H1 (cell line): ENCODE measurements at regions not wholly inside any gene's neighbourhood (a gene's known extent, or its start where the extent isn't known, plus 50 kb on each side); places are given as distances from the start of the nearest gene placed in this dataset.

Source experiments
- ASH2L ChIP-seq: fragments of 200-600, 300-600 bp; sonication (generic); IDR thresholded peaks from one replicate; pipeline ENCODE4 v1.7.1; 2017; ENCODE audit warnings: low read length
- EZH2 ChIP-seq: fragments of 200-600 bp; sonication (generic); IDR thresholded peaks from 2 replicates; pipeline ENCODE4 v1.7.1; 2012; ENCODE audit warnings: low read depth, mild to moderate bottlenecking, moderate library complexity, low read length, inconsistent platforms; ENCODE audit not compliant: severe bottlenecking
- FOSL1 ChIP-seq: IDR thresholded peaks from 2 replicates; pipeline ENCODE4 v1.6.1; 2011; ENCODE audit warnings: mild to moderate bottlenecking, low read depth, low read length, moderate library complexity; ENCODE audit not compliant: insufficient read depth
- SIX5 ChIP-seq: IDR thresholded peaks from 2 replicates; pipeline ENCODE4 v1.6.1; 2011; ENCODE audit warnings: mild to moderate bottlenecking, low read depth, low read length
- ZNF274 ChIP-seq: IDR thresholded peaks from 2 replicates; pipeline ENCODE4 v1.7.0; 2012; ENCODE audit warnings: low read length, borderline replicate concordance; ENCODE audit errors: extremely low read depth
- TF ChIP-seq, protein P1 (sequence below): IDR thresholded peaks from 2 replicates; pipeline ENCODE4 v1.6.1; 2012; ENCODE audit warnings: low read length, inconsistent platforms

- TF ChIP-seq, protein P1, sequence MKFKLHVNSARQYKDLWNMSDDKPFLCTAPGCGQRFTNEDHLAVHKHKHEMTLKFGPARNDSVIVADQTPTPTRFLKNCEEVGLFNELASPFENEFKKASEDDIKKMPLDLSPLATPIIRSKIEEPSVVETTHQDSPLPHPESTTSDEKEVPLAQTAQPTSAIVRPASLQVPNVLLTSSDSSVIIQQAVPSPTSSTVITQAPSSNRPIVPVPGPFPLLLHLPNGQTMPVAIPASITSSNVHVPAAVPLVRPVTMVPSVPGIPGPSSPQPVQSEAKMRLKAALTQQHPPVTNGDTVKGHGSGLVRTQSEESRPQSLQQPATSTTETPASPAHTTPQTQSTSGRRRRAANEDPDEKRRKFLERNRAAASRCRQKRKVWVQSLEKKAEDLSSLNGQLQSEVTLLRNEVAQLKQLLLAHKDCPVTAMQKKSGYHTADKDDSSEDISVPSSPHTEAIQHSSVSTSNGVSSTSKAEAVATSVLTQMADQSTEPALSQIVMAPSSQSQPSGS, result no peak
- no peak for TF ChIP-seq EZH2
- TF ChIP-seq ZNF274, result no peak
- TF ChIP-seq FOSL1, result no peak
- no peak for TF ChIP-seq ASH2L
- TF ChIP-seq SIX5, result no peak
Observed at GRCh38 chrX:39985071-39985470, 112.7 kb downstream of the BCOR start (continued).
